ENCODE measurements at regions not wholly inside any gene's neighbourhood (a gene's known extent, or its start where the extent isn't known, plus 50 kb on each side); places are given as distances from the start of the nearest gene placed in this dataset.

- no peak for TF ChIP-seq EP300 (IDR thresholded peaks at IDR 0.05)
- no peak for TF ChIP-seq POLR2A (IDR thresholded peaks at IDR 0.05)
- TF ChIP-seq CTCF (IDR thresholded peaks at IDR 0.05), result no peak
These were observed 141.8 kb downstream of the SLCO4C1 start for GRCh38 chr5:102154291-102154690.
